H1 (cell line): ENCODE measurements at regions not wholly inside any gene's neighbourhood (a gene's known extent, or its start where the extent isn't known, plus 50 kb on each side); places are given as distances from the start of the nearest gene placed in this dataset.

Experiments
- CTCF ChIA-PET: fragments of 300-600 bp; sonication (Branson Sonifier 250); formaldehyde crosslinking; loops from one replicate; lab custom pipeline; 2021; ENCODE audit not compliant: partially characterized antibody; lab: Charles Lee
- POLR2A ChIA-PET: fragments of 300-600 bp; sonication (Branson Sonifier 250); formaldehyde crosslinking; loops from one replicate; lab custom pipeline; 2021; ENCODE audit warnings: inconsistent platforms; ENCODE audit not compliant: partially characterized antibody; lab: Charles Lee
- DNase-seq, 2 experiments: peaks; one replicate each; pipeline versions ENCODE4 v3.0.0 to v3.0.0-alpha.2; 2010 to 2022; ENCODE audit warnings: low spot score in 2 of 2, low read depth in 1 of 2, mixed read lengths in 1 of 2
- FAIRE-seq: peaks from 2 replicates; lab custom pipeline; 2011; peaks lifted over from hg19 to GRCh38; lab: Jason Lieb, UNC
- H2AFZ ChIP-seq: 2 replicates; pipeline ENCODE4 v1.8.1; 2012; ENCODE audit warnings: low read length, inconsistent platforms
- H2AK5ac ChIP-seq: 2 replicates; pipeline ENCODE4 v1.6.1; 2013; ENCODE audit warnings: low read depth, low read length
- H2BK120ac ChIP-seq: replicated peaks from 2 replicates; pipeline ENCODE3; 2013; ENCODE audit warnings: low read depth, low read length, inconsistent platforms
- H2BK12ac ChIP-seq: 2 replicates; pipeline ENCODE4 v1.6.1; 2013; ENCODE audit warnings: low read depth, low read length
- H2BK15ac ChIP-seq: 2 replicates; pipeline ENCODE4 v1.6.1; 2013; ENCODE audit warnings: low read length
- H2BK20ac ChIP-seq: 2 replicates; pipeline ENCODE4 v1.6.1; 2013; ENCODE audit warnings: low read length
- H2BK5ac ChIP-seq: 2 replicates; pipeline ENCODE4 v1.6.1; 2013; ENCODE audit warnings: low read depth, low read length
- H3K14ac ChIP-seq: 2 replicates; pipeline ENCODE4 v1.6.1; 2013; ENCODE audit warnings: inconsistent platforms; ENCODE audit not compliant: insufficient read length
- H3K18ac ChIP-seq: 2 replicates; pipeline ENCODE4 v1.6.1; 2013; ENCODE audit warnings: low read length; ENCODE audit errors: extremely low read depth
- H3K23ac ChIP-seq: 2 replicates; pipeline ENCODE4 v1.6.1; 2013; ENCODE audit warnings: inconsistent platforms; ENCODE audit not compliant: insufficient read length
- H3K23me2 ChIP-seq: 2 replicates; pipeline ENCODE4 v1.6.1; 2013; ENCODE audit warnings: low read depth, low read length
- H3K27ac ChIP-seq: 2 replicates; pipeline ENCODE4 v1.6.1; 2011; ENCODE audit warnings: low read depth, low read length, inconsistent platforms
- H3K27me3 ChIP-seq, 4 experiments: replicated peaks in 1 of 4; 1 replicate in 1 of 4; 2 replicates in 3 of 4; pipeline versions ENCODE4 v1.6.1 to v1.8.1; 2011 to 2013; ENCODE audit warnings: low read length in 3 of 4, mild to moderate bottlenecking in 3 of 4, inconsistent platforms in 2 of 4, mixed read lengths in 2 of 4, moderate library complexity in 1 of 4; ENCODE audit not compliant: control insufficient read depth in 3 of 4, insufficient read depth in 3 of 4; ENCODE audit errors: extremely low read depth in 1 of 4
- H3K36me3 ChIP-seq, 4 experiments: 2 replicates each; pipeline versions ENCODE4 v1.6.1 to v1.8.1; 2011 to 2013; ENCODE audit warnings: mild to moderate bottlenecking in 4 of 4, low read length in 3 of 4, moderate library complexity in 2 of 4, control low read depth in 1 of 4, inconsistent platforms in 1 of 4; ENCODE audit not compliant: insufficient read depth in 4 of 4, control insufficient read depth in 2 of 4
- H3K4ac ChIP-seq: replicated peaks from 2 replicates; pipeline ENCODE3; 2013; ENCODE audit warnings: low read length, low read depth, mixed read lengths, inconsistent platforms; ENCODE audit not compliant: insufficient read length
- H3K4me1 ChIP-seq, 4 experiments: replicated peaks in 1 of 4; 1 replicate in 1 of 4; 2 replicates in 3 of 4; pipeline versions ENCODE4 v1.6.1 to v1.8.1; 2011 to 2013; ENCODE audit warnings: low read length in 3 of 4, inconsistent platforms in 2 of 4, mixed read lengths in 1 of 4; ENCODE audit not compliant: insufficient read depth in 4 of 4, control insufficient read depth in 3 of 4
- H3K4me2 ChIP-seq, 2 experiments: 2 replicates each; pipeline versions ENCODE4 v1.6.1 to v1.8.1; 2011 to 2013; ENCODE audit warnings: low read depth in 2 of 2, low read length in 2 of 2, control low read depth in 1 of 2, inconsistent platforms in 1 of 2, mild to moderate bottlenecking in 1 of 2; ENCODE audit not compliant: insufficient read depth in 1 of 2
- H3K4me3 ChIP-seq, 4 experiments: fragments of 200-600, 300-600 bp in 1 of 4; sonication (generic), shearing (Covaris generic), sonication (Bioruptor Twin) in 1 of 4; 2 replicates each; pipeline versions ENCODE4 v1.5.1 to v1.8.1; 2011 to 2016; ENCODE audit warnings: low read length in 4 of 4, low read depth in 3 of 4, control low read depth in 2 of 4, inconsistent platforms in 2 of 4, mild to moderate bottlenecking in 2 of 4, mixed read lengths in 1 of 4, moderate library complexity in 1 of 4; ENCODE audit not compliant: insufficient read depth in 2 of 4; ENCODE audit errors: extremely low read depth in 1 of 4
- H3K56ac ChIP-seq: replicated peaks from 2 replicates; pipeline ENCODE3; 2013; ENCODE audit warnings: low read depth, mild to moderate bottlenecking, mixed read lengths, low read length, inconsistent platforms; ENCODE audit not compliant: insufficient read length
- H3K79me1 ChIP-seq: 2 replicates; pipeline ENCODE4 v1.6.1; 2013; ENCODE audit warnings: low read depth, low read length, control low read depth
- H3K79me2 ChIP-seq, 2 experiments: 2 replicates each; pipeline versions ENCODE4 v1.6.1 to v1.8.1; 2012 to 2013; ENCODE audit warnings: low read length in 2 of 2, mild to moderate bottlenecking in 2 of 2, inconsistent platforms in 1 of 2; ENCODE audit not compliant: insufficient read depth in 2 of 2, control insufficient read depth in 1 of 2
- H3K9ac ChIP-seq, 4 experiments: replicated peaks in 1 of 4; 1 replicate in 1 of 4; 2 replicates in 3 of 4; pipeline versions ENCODE4 v1.6.1 to v1.8.1; 2011 to 2013; ENCODE audit warnings: low read depth in 3 of 4, low read length in 3 of 4, control low read depth in 2 of 4, mild to moderate bottlenecking in 2 of 4, moderate library complexity in 2 of 4, inconsistent platforms in 1 of 4; ENCODE audit errors: extremely low read depth in 1 of 4
- H3K9me3 ChIP-seq, 2 experiments: 2 replicates each; pipeline versions ENCODE4 v1.6.1 to v1.8.1; 2012 to 2013; ENCODE audit warnings: mild to moderate bottlenecking in 2 of 2, moderate library complexity in 2 of 2, control low read depth in 1 of 2, inconsistent platforms in 1 of 2, low read depth in 1 of 2, low read length in 1 of 2, mixed read lengths in 1 of 2; ENCODE audit not compliant: insufficient read depth in 2 of 2
- H4K20me1 ChIP-seq, 2 experiments: replicated peaks in 1 of 2; 2 replicates each; pipeline versions ENCODE3 to v1.8.1; 2011 to 2013; ENCODE audit warnings: inconsistent platforms in 2 of 2, low read length in 2 of 2, mild to moderate bottlenecking in 1 of 2; ENCODE audit not compliant: insufficient read depth in 2 of 2, control insufficient read depth in 1 of 2
- H4K5ac ChIP-seq: 2 replicates; pipeline ENCODE4 v1.6.1; 2013; ENCODE audit warnings: low read length, low read depth, mixed read lengths, inconsistent platforms; ENCODE audit not compliant: insufficient read length
- H4K8ac ChIP-seq: 2 replicates; pipeline ENCODE4 v1.8.0; 2013; ENCODE audit warnings: mild to moderate bottlenecking, moderate library complexity, low read length, inconsistent platforms; ENCODE audit not compliant: insufficient read depth; ENCODE audit errors: extremely low read depth
- H4K91ac ChIP-seq: replicated peaks from 2 replicates; pipeline ENCODE3; 2013; ENCODE audit warnings: low read length, mixed read lengths, inconsistent platforms; ENCODE audit not compliant: insufficient read length
- CEBPB ChIP-seq: IDR thresholded peaks from 2 replicates; pipeline ENCODE4 v1.6.1; 2012; ENCODE audit warnings: low read depth, low read length
- CHD1 ChIP-seq: IDR thresholded peaks from 2 replicates; pipeline ENCODE4 v1.6.1; 2012; ENCODE audit warnings: low read depth, low read length, improper control_type of control experiment
- JUN ChIP-seq: IDR thresholded peaks from 2 replicates; pipeline ENCODE4 v1.6.1; 2011; ENCODE audit warnings: low read depth, mild to moderate bottlenecking, improper control_type of control experiment, low read length
- PHF8 ChIP-seq: fragments of 200-600 bp; sonication (generic); conservative IDR thresholded peaks from 2 replicates; pipeline ENCODE4 v1.7.1; 2012; ENCODE audit warnings: low read depth, mild to moderate bottlenecking, inconsistent platforms, low read length, moderate library complexity
- RFX5 ChIP-seq: IDR thresholded peaks from 2 replicates; pipeline ENCODE4 v1.6.1; 2011; ENCODE audit warnings: low read depth, low read length, improper control_type of control experiment, borderline replicate concordance
- RNF2 ChIP-seq: fragments of 200-900, 300-1000 bp; sonication (generic); IDR thresholded peaks from 2 replicates; pipeline ENCODE4 v1.7.1; 2016; ENCODE audit warnings: borderline replicate concordance, low read depth, mild to moderate bottlenecking, antibody characterized with exemption, low read length; ENCODE audit not compliant: poor library complexity, severe bottlenecking; ENCODE audit errors: missing control alignments
- RXRA ChIP-seq: IDR thresholded peaks from 2 replicates; pipeline ENCODE4 v1.6.1; 2011; ENCODE audit warnings: low read depth, mild to moderate bottlenecking, low read length, moderate library complexity; ENCODE audit not compliant: insufficient read depth
- SIN3A ChIP-seq, 2 experiments: IDR thresholded peaks in 1 of 2; conservative IDR thresholded peaks in 1 of 2; 2 replicates each; pipeline ENCODE4 v1.6.1; 2011 to 2012; ENCODE audit warnings: low read length in 2 of 2, improper control_type of control experiment in 1 of 2, low read depth in 1 of 2, mild to moderate bottlenecking in 1 of 2
- SRF ChIP-seq: IDR thresholded peaks from 2 replicates; pipeline ENCODE4 v1.6.1; 2011; ENCODE audit warnings: mild to moderate bottlenecking, low read depth, low read length, moderate library complexity
- TBP ChIP-seq: IDR thresholded peaks from 2 replicates; pipeline ENCODE4 v1.6.1; 2011; ENCODE audit warnings: low read depth, low read length, improper control_type of control experiment
- WGBS, 2 experiments: shearing (Covaris generic) in 1 of 2; methylation state at CpG; one replicate each; pipeline versions ENCODE4 v1.1.6 to v1.1.7; 2013 to 2015; ENCODE audit warnings: low lambda C conversion rate in 2 of 2, mixed read lengths in 2 of 2, inconsistent platforms in 1 of 2, low coverage in 1 of 2, missing lambda C conversion rate in 1 of 2; ENCODE audit not compliant: insufficient replicate concordance in 2 of 2, insufficient coverage in 1 of 2, insufficient read length in 1 of 2; ENCODE audit errors: extremely low coverage in 1 of 2, missing lambda C conversion rate in 1 of 2; 5-methylcytosine and 5-hydroxymethylcytosine counted together
- TF ChIP-seq, protein P1 (sequence below): IDR thresholded peaks from 2 replicates; pipeline ENCODE4 v1.6.1; 2011; ENCODE audit warnings: low read depth, mild to moderate bottlenecking, low read length; ENCODE audit not compliant: insufficient read depth

DNA sequence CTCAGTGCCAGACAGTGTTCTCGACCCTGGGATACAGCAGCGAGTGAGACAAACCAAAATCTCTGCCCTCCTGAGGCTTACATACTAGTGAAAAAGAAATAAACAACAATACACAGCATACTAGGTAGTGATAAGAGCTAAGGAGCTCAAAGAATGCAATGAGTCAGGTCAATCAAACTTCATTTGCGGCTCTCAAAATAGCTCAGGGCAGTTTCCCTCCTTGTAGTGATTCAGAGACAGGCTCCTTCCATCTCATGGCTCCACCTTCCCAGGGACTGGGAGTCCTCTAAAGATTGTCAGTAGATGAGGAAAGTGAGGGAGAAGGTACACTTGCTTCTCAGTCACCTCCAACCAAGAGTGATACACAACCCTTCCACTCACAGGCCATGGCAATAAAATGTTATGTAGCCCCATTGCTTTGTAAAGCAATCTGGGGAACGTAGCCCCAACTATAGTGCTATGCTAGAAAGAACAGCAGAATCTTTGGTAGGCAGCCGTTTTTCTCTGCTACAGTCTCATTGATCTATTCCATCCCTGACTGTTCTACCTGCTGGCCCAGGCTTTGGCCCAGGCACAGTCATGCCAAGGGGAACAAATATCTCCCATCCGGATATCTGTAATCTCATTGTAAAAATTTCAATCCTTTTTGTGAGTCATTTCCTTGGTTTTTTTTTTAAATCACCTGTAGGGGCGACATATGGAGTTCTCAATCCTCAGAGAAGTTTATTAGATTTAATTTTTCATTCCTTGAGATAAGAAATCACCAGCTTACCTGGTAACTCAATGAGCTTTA, 183.1 kb upstream of the S100G start:
- H3K18ac ChIP-seq: peak overlapping the region; percentile 78; the same call in 1 of the 2 replicates
- peaks cover 0 to 9% (median 2%) of the 10 kb centered on the region in 4 experiments; a peak in 2 of 7 replicates for H3K4me1 ChIP-seq
- H4K8ac ChIP-seq: no peak overlapping the region
- no peak overlapping the region for H3K27ac ChIP-seq
- H3K56ac ChIP-seq: no peak overlapping the region
- H4K91ac ChIP-seq: peak overlapping the region; percentile 90
- H3K27me3 ChIP-seq: no peaks in the 10 kb centered on the region
- POLR2A ChIA-PET: interaction anchor here (0.6 kb wide), 1 partner anchor 15 kb away, joined by 3 read pairs; no protein-coding TSS in a partner anchor
- H2BK120ac ChIP-seq: peak overlapping the region; percentile 96
- H2BK15ac ChIP-seq: no peak overlapping the region
- no peaks in the 10 kb centered on the region for H3K23me2 ChIP-seq
- H3K36me3 ChIP-seq: no peaks in the 10 kb centered on the region
- no peak overlapping the region for H3K4me2 ChIP-seq
- H2BK5ac ChIP-seq: peak overlapping the region; percentile 68; the same call in 1 of the 2 replicates
- no peak overlapping the region for H3K14ac ChIP-seq
- H4K20me1 ChIP-seq: no peaks in the 10 kb centered on the region
- H2AFZ ChIP-seq: no peak overlapping the region
- H3K9ac ChIP-seq: no peak overlapping the region
- peak overlapping the region; percentile 60; the same call in 1 of the 2 replicates for H2AK5ac ChIP-seq
- no peak overlapping the region for H4K5ac ChIP-seq
- peak overlapping the region; percentile 75; the same call in 1 of the 2 replicates for H2BK12ac ChIP-seq
- H3K23ac ChIP-seq: no peak overlapping the region
- FAIRE-seq: peak; percentile 58
- WGBS, 2 experiments: 85% methylated on average over 7 of the region's 7 CpGs; no CpG with 5 or more reads in 1 of the 2 experiments
- H3K79me1 ChIP-seq: no peaks in the 10 kb centered on the region
- CTCF ChIA-PET: interaction anchor here (1.0 to 2.0 kb wide), 3 partner anchors 22 to 339 kb away, joined by 3 to 6 read pairs (median 3); no protein-coding TSS in a partner anchor
- H3K79me2 ChIP-seq: no peaks in the 10 kb centered on the region
- H3K4ac ChIP-seq: no peak overlapping the region
- no peak for DNase-seq
- H2BK20ac ChIP-seq: 0 out of 2 replicates have a peak overlapping the region, but pooled peaks have one; percentile 48
- H3K4me3 ChIP-seq: no peak overlapping the region
- H3K9me3 ChIP-seq: no peaks in the 10 kb centered on the region
- TF ChIP-seq JUN (no peak), CHD1 (no peak), RFX5 (no peak), RXRA (no peak), SRF (no peak), SIN3A (conservative IDR thresholded peaks at IDR 0.05 in 1 of 2, IDR thresholded peaks at IDR 0.05 in 1 of 2; ENCODE audit: low read depth in 1 of 2, low read length in 2 of 2) (no peak), RNF2 (no peak), CEBPB (no peak), PHF8 (no peak), TBP (no peak)
- TF ChIP-seq, protein P1, sequence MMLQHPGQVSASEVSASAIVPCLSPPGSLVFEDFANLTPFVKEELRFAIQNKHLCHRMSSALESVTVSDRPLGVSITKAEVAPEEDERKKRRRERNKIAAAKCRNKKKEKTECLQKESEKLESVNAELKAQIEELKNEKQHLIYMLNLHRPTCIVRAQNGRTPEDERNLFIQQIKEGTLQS: no peak
